IPS DF 19.7 (cell line): ENCODE measurements at regions not wholly inside any gene's neighbourhood (a gene's known extent, or its start where the extent isn't known, plus 50 kb on each side); places are given as distances from the start of the nearest gene placed in this dataset.

Experiments used
- DNase-seq: peaks from one replicate; pipeline ENCODE4 v3.0.0-alpha.2; 2013; ENCODE audit warnings: low read depth, low spot score

DNA sequence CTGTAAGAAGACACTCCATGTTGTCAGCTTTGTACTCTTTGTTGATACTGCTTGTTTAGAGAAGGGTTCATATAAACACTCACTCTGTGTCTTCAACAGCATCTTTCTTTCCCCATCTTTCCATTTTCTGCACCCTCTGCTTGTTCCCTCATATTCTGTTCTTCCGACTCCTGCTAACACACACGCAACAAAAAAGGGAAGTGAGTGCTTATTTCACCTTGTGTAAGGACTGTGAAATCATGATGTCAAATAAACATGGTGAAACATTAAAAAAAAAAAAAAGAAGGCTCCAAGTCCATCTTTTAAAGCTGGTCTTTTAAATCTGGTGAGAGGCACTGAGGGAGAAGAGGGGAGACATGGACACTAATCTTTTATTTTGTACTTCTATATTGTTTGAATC is 145.4 kb downstream of the RPAP3 start:
- no peak for DNase-seq

- DNase-seq, result no peak
These were observed 147.0 kb downstream of the RPAP3 start for GRCh38 chr12:47558625-47559345.

GRCh38 chr12:47557386-47557785 is 148.4 kb downstream of the RPAP3 start:
- DNase-seq, result no peak

- no peak for DNase-seq
These were observed 149.4 kb downstream of the RPAP3 start for GRCh38 chr12:47556261-47557030.

- DNase-seq, result no peak
These were observed 151.7 kb downstream of the RPAP3 start for GRCh38 chr12:47554046-47554653.

DNA sequence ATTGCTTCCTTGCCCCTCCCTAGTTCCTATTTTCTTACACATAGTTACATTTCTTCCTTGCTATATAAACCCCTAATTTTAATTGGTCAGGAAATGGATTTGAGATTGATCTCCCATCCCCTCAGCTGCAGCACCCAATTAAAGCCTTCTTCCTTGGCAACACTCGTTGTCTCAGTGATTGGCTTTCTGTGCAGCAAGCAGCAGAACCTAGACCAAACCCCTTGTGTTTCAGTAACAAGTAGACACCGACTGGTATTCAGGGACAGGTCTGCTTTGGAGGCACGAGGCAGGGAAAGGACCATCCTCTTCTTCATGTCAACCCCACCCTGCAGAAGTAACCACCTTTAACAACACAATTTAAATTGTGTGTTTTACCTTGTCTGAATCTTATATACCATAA is 152.6 kb downstream of the RPAP3 start:
- no peak for DNase-seq

DNA sequence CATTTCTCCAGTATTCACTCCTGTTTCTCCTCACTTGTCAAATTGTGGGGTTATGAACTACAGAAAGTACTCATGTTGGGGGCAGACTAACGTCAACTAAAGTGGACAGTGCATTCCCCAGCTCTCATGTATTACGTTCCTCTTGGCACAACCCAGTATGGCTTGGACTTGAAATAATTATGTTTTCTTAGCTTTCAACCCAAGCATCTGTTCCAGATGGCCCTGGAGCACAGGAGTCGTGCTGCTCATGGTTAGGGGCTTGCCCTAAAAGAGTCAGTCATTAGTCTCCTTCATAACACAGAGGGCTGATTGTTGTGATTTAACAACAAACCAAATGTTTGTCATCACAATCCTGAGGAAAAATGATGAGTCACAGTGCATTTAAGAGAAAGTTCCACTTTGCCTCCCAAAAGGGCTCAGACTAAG is 154.4 kb downstream of the RPAP3 start:
- no peak for DNase-seq

DNA sequence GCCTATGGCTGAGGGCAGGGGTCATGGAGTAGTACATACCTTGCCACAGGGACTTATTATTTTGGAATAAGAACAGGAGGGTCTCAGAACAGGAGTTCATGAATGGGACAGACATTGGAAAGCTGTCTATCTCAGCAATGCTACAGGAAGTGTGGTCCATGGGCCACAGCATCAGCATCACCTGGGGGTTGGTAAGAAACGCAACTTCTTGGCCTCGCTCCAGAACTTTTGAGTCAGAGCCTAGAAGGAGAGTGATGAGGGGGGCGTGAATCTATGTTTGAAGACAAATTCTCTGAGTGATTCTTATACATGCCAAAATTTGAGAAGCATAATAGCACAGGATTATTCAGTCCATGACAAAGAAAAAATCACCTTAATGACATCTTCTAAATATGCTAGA is 156.6 kb downstream of the RPAP3 start:
- DNase-seq, result no peak

DNA sequence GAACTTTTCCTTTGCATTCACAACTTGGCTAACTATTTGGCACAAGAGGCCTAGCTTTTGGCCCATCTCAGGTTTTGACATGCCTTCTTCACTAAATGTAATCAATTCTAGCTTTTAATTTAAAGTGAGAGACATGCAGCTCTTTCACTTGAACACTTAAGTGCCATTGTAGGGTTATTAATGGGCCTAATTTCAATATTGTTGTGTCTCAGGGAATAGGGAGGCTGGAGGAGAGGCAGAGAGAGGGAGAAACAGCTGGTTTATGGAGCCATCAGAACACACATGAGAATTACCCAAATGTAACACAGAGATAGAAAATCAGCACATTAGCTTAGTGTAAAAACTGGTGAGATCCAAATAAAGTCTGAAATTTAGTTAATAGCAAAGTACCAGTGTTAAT is 157.4 kb downstream of the RPAP3 start:
- DNase-seq, result no peak

DNA sequence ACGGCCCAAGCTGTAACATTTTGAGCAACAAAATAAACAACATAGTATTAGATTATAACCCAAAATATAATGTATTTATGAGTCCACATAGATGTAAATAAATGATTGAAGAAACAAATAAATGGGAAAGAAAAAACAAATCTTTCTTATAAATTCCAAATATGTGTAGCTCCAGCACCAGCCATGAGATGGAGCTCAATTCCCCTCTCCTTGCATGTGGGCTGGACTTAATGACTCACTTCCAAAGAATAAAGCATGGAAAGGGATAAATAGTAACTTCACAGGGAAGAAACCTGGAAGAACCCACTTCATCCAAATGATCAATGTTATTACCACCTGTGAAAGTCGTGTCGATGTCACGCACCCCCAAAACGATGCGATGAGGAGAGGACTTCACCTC is 158.8 kb downstream of the RPAP3 start:
- DNase-seq, result no peak

DNA sequence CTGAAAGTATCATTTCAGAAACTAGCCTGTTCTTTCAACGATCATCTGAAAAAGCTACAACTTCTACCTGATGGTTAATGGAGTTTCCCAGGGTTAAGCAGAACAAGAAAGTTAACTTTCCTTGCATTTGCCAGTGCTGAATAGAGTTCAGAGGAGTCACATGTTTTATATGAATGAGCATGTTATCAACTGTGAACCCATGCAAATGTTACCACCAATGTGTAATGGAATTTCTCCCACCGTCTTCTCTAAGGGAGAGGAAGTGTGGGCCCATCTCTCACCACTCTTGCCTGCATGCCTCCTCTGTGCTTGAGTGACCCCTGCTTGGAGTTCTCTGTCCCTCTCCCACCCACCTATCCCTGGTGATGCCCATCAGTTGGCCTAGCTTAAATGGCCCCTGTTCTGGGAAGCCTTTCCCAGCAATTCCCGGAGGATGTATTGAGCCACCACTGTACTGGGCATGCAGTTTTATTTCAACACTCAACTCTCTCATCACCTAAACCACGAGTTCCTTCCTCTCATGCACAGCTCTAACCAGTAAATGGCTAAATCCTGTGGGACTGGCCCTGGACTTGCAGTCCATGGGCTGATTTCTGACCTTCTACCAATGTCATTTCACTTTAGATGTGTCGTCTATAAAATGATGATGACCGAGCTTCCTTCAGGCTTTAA is 159.8 kb downstream of the RPAP3 start:
- DNase-seq, result no peak

- DNase-seq, result no peak
These were observed 171.1 kb downstream of the RPAP3 start for GRCh38 chr12:47534695-47535094.

GRCh38 chr12:47530050-47530449 is 175.8 kb downstream of the RPAP3 start:
- DNase-seq, result no peak

- DNase-seq, result no peak
These were observed 178.0 kb downstream of the RPAP3 start for GRCh38 chr12:47527816-47528215.

DNA sequence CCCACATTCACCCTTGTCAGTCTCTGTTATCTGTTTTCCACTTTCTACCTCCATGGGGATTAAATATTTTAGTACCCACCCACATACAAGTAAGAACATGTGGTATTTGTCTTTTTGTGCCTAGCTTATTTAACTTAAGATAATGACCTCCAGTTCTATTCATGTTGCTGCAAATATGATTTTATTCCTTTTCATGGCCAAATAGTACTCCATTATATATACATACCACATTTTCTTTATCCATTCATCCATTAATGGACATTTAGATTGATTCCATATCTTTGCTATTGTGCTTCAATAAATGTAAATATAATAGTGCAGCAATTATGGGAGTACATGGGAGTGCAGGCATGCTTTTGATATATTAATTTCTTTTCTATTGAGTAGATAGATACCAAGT is 185.8 kb downstream of the RPAP3 start:
- no peak for DNase-seq

- DNase-seq, result no peak
These were observed 188.7 kb downstream of the RPAP3 start for GRCh38 chr12:47517122-47517521.

GRCh38 chr12:47509398-47509851 is 196.4 kb downstream of the RPAP3 start:
- DNase-seq, result no peak

DNA sequence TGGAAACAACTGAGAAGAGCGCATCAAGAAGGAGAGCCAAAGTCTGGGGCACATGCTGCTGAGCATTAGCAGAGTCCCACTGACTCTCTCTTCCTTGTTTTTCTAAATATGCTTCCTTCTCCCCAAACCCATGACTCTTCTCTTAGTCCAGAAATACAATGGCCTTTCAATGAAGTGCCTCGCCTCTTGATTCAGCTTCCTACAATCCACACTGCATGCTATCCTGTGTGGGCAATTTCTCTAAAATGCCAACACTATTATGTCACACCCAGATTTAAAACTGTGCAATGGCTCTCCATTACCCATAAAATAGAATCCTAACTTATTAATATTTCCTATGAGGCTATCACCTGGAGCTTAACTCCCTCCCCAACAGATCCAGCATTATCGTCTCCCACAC is 198.6 kb downstream of the RPAP3 start:
- no peak for DNase-seq

DNA sequence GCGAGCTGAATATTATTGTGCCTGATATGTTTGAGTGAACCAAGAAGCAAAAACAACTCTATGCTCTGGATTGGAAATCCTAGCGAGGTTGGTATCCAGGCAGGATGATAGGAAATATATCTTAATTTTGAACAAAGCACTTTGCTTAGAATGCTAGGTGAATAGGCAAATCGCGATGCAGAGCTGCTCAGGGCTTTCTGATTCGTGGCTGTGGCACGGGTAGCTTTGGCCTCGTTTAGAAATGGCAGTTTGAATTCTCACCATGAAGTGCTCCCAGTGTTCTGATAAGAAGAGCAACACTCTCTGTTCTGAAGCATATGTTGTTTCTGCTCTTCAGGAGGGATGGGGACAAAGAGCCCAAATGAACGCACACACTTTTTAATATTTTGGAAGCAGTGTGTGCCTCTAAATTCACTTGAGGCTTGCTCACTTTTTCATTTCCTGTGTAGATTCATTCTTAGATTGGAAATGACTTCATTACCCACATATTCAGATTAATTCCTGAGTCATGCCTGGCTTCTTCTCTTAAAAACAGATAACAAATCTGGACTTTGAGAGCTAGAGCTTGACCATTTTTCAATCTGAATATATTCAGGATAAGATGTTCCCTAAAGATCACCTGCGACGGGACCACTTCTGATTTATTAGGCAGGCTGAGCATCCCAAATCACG is 200.9 kb downstream of the RPAP3 start:
- DNase-seq, result no peak

DNA sequence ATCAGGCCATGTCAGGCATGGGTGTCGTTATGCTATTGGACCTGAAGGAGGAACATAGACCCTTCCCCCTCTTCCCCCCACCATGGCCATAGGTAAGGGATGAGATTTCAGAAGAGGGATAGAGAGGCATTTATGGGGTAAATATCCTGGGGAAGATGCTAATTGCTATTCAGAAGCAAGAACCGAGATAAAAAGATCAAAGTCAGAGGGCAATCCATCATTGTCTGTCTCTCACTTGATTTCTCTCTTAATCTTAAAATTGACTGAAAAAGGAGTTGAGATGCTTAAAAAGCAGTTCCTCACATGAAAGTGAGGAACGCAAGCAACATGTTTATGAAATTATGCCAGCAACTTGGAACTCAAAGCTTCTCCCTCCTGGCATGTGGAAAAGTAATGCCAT is 212.0 kb downstream of the RPAP3 start:
- DNase-seq, result no peak

DNA sequence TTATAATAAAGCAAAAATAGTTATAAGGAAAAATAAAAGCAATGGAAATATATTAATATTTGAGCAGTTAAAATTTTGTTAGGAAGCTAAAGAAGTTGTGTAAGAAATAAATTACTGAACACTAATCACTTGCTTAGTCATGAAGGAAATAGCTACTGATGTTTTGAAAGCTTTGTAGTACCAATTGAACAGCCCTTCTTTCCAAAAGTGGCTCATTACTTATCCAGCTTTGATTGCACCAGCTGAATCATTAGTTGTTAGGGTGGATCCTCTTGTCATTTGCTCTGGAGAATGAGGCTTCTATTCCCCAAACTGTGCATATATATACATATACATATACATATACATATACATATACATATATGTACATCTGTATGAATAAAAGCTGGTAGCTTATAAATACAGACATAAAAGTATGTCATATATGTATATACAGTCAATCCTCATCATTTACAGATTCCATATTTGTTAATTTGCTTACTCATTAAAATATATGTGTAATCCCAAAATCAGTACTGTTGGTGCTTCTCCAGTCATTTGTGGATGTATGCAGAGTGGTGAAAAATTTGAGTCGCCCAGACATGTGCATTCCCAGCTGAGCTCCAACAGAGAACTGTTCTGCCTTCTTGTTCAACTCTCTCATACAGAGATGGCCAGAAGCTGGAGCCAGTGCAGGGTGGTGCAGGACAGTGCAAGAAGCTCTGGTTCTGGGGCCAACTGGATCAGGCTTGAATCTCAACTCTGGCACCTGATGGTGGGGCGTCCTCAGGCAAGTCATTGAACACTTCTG is 214.1 kb downstream of the RPAP3 start:
- DNase-seq, result no peak
